Prostate gland (tissue), 2 donors: ENCODE measurements at regions not wholly inside any gene's neighbourhood (a gene's known extent, or its start where the extent isn't known, plus 50 kb on each side); places are given as distances from the start of the nearest gene placed in this dataset.

Experiments
- POLR2A ChIP-seq: fragments of 450-650 bp; IDR thresholded peaks from one replicate; pipeline ENCODE4 v1.6.1; 2016; ENCODE audit warnings: antibody characterized with exemption, mild to moderate bottlenecking
- POLR2AphosphoS5 ChIP-seq: sonication (generic); formaldehyde crosslinking; IDR thresholded peaks from one replicate; pipeline ENCODE4 v1.6.1; 2017; ENCODE audit warnings: antibody characterized with exemption
- TF ChIP-seq, protein P1 (sequence below), 4 experiments: fragments of 200-600 bp in 2 of 4; fragments of 450-650 bp in 2 of 4; sonication (generic) in 2 of 4; IDR thresholded peaks; 1 replicate in 3 of 4; 2 replicates in 1 of 4; pipeline ENCODE4 v1.5.1; 2016 to 2019; ENCODE audit warnings: antibody characterized with exemption in 4 of 4, mild to moderate bottlenecking in 2 of 4, moderate library complexity in 2 of 4

DNA sequence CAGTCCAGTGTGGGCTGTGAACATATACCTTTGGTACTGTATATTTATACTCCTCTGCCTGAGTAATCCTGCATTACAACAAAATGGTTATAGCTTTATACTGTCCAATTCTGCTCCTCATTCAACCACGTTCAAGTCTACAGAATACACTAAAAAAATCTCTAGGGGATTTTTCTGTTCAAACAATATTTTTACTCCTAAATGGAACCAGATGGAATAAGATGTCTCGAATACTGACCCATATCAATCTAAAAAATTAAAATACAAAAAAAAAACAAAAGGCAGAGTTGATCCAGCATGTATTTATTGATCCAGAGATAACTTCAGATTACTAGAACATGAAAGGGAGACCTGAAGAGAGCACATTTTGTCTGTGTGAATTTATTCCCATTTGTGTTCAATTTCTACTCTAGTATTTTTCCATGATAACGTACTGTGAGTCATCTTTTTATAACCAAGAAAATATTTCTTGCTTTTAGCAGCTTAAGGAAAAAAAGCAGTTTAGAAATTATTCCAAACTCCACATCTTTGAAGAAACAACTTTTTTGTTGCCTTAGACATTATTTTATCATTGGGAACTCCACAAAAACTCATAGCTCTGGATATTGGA, 910.7 kb downstream of the TBL1XR1 start:
- TF ChIP-seq, protein P1, sequence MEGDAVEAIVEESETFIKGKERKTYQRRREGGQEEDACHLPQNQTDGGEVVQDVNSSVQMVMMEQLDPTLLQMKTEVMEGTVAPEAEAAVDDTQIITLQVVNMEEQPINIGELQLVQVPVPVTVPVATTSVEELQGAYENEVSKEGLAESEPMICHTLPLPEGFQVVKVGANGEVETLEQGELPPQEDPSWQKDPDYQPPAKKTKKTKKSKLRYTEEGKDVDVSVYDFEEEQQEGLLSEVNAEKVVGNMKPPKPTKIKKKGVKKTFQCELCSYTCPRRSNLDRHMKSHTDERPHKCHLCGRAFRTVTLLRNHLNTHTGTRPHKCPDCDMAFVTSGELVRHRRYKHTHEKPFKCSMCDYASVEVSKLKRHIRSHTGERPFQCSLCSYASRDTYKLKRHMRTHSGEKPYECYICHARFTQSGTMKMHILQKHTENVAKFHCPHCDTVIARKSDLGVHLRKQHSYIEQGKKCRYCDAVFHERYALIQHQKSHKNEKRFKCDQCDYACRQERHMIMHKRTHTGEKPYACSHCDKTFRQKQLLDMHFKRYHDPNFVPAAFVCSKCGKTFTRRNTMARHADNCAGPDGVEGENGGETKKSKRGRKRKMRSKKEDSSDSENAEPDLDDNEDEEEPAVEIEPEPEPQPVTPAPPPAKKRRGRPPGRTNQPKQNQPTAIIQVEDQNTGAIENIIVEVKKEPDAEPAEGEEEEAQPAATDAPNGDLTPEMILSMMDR (IDR thresholded peaks at IDR 0.05) = no peak
- no peak for TF ChIP-seq POLR2AphosphoS5
- no peak for TF ChIP-seq POLR2A
